Body of pancreas (tissue), 4 donors: ENCODE measurements at regions not wholly inside any gene's neighbourhood (a gene's known extent, or its start where the extent isn't known, plus 50 kb on each side); places are given as distances from the start of the nearest gene placed in this dataset.

Experiments
- ATAC-seq: fragments of 150-250 bp; one replicate; pipeline ENCODE4 v1.9.1; 2016
- DNase-seq, 4 donors: peaks; one replicate each; pipeline ENCODE4 v3.0.0-alpha.2; 2019
- H3K27ac ChIP-seq, 4 donors: fragments of 200-600 bp; sonication (generic); 1 replicate in 3 of 4; 2 replicates in 1 of 4; pipeline versions ENCODE4 v1.5.1 to v1.6.1; 2016 to 2019; ENCODE audit warnings: mild to moderate bottlenecking in 1 of 4, mixed read lengths in 1 of 4, moderate library complexity in 1 of 4
- H3K27me3 ChIP-seq, 2 donors: fragments of 200-600 bp; sonication (generic); one replicate each; pipeline ENCODE4 v1.6.0; 2016; ENCODE audit warnings: mild to moderate bottlenecking in 1 of 2
- H3K36me3 ChIP-seq, 2 donors: fragments of 200-600 bp; sonication (generic); replicated peaks in 1 of 2; 2 replicates each; pipeline ENCODE4 v1.5.1; 2016; ENCODE audit warnings: low read depth in 2 of 2; ENCODE audit not compliant: insufficient read depth in 1 of 2
- H3K4me1 ChIP-seq: fragments of 200-600 bp; sonication (generic); one replicate; pipeline ENCODE4 v1.6.0; 2016
- H3K4me3 ChIP-seq, 2 donors: fragments of 200-600 bp; sonication (generic); 1 replicate in 1 of 2; 2 replicates in 1 of 2; pipeline ENCODE4 v1.5.1; 2016 to 2019
- H3K9me3 ChIP-seq, 3 donors: fragments of 200-600 bp; sonication (generic); 1 replicate in 2 of 3; 2 replicates in 1 of 3; pipeline ENCODE4 v1.5.1; 2016
- CTCF ChIP-seq, 7 experiments: fragments of 450-650 bp in 4 of 7; fragments of 200-600 bp in 3 of 7; sonication (generic) in 3 of 7; IDR thresholded peaks; one replicate each; pipeline ENCODE4 v1.5.1; 2016 to 2019; ENCODE audit warnings: antibody characterized with exemption in 7 of 7
- POLR2A ChIP-seq, 3 donors: fragments of 450-650 bp; IDR thresholded peaks; one replicate each; pipeline ENCODE4 v1.6.1; 2016; ENCODE audit warnings: antibody characterized with exemption in 3 of 3, mild to moderate bottlenecking in 2 of 3
- WGBS, 2 donors: methylation state at CpG; one replicate each; pipeline ENCODE4 v1.1.5; 2017; 5-methylcytosine and 5-hydroxymethylcytosine counted together
- intact Hi-C: fragments of 100-400 bp; cut with DNase I; formaldehyde crosslinking; loops from one replicate; pipeline ENCODE4 v1.15.1; 2023

- ATAC-seq, result no peak
- TF ChIP-seq CTCF (IDR thresholded peaks at IDR 0.05), result no peak
- TF ChIP-seq POLR2A (IDR thresholded peaks at IDR 0.05), result no peak
- Histone ChIP-seq H3K27me3 (no peaks in the 10 kb centered on the region), H3K4me3 (no peak overlapping the region), H3K27ac (no peak overlapping the region), H3K36me3 (no peaks in the 10 kb centered on the region), H3K9me3 (no peaks in the 10 kb centered on the region), H3K4me1 (peaks cover 8% of the 10 kb centered on the region)
- WGBS, 2 donors, result 82 to 83% methylated on average over 9 of the region's 9 CpGs
- intact Hi-C loops, result no loop called here
- DNase-seq, result no peak
Measured at GRCh38 chr15:36495456-36495991, 83.9 kb upstream of the CDIN1 start.

- WGBS, 2 donors, result 27 to 41% methylated on average over 4 of the region's 4 CpGs
Measured at GRCh38 chr15:36497901-36498300, 81.5 kb upstream of the CDIN1 start.

GRCh38 chr15:36498401-36498800, 81.0 kb upstream of the CDIN1 start:
- intact Hi-C loops, result no loop called here
- Histone ChIP-seq H3K9me3 (no peaks in the 10 kb centered on the region), H3K4me1 (no peaks in the 10 kb centered on the region), H3K36me3 (no peaks in the 10 kb centered on the region), H3K27ac (no peak overlapping the region), H3K4me3 (no peak overlapping the region), H3K27me3 (no peaks in the 10 kb centered on the region)
- 79 to 83% methylated on average over 4 of the region's 4 CpGs for WGBS, 2 donors
- ATAC-seq, result no peak
- DNase-seq, result no peak
- TF ChIP-seq POLR2A (IDR thresholded peaks at IDR 0.05) (no peak), CTCF (IDR thresholded peaks at IDR 0.05) (no peak)

More at GRCh38 chr15:36497901-36498300, 81.5 kb upstream of the CDIN1 start:
- intact Hi-C loops, result no loop called here
- Histone ChIP-seq H3K4me1 (peaks cover 2% of the 10 kb centered on the region), H3K27ac (no peak overlapping the region), H3K9me3 (no peaks in the 10 kb centered on the region), H3K4me3 (no peak overlapping the region), H3K27me3 (no peaks in the 10 kb centered on the region), H3K36me3 (no peaks in the 10 kb centered on the region)
- ATAC-seq (no peak), DNase-seq (no peak)
- TF ChIP-seq POLR2A (IDR thresholded peaks at IDR 0.05), result no peak
- TF ChIP-seq CTCF (IDR thresholded peaks at IDR 0.05), result no peak

- no peaks in the 10 kb centered on the region for H3K9me3 ChIP-seq
- ATAC-seq, result no peak
- H3K4me3 ChIP-seq, result no peak overlapping the region
- H3K27ac ChIP-seq, result no peak overlapping the region
- H3K36me3 ChIP-seq, result no peaks in the 10 kb centered on the region
- TF ChIP-seq POLR2A (IDR thresholded peaks at IDR 0.05) (no peak), CTCF (IDR thresholded peaks at IDR 0.05) (no peak)
- WGBS, 2 donors, result 60 to 65% methylated on average over 2 of the region's 2 CpGs
- no peaks in the 10 kb centered on the region for H3K27me3 ChIP-seq
- DNase-seq, result no peak
- intact Hi-C loops, result no loop called here
- H3K4me1 ChIP-seq, result no peaks in the 10 kb centered on the region
Measured at GRCh38 chr15:36498916-36499315, 80.5 kb upstream of the CDIN1 start.
